ENCODE measurements at regions not wholly inside any gene's neighbourhood (a gene's known extent, or its start where the extent isn't known, plus 50 kb on each side); places are given as distances from the start of the nearest gene placed in this dataset.

DNA sequence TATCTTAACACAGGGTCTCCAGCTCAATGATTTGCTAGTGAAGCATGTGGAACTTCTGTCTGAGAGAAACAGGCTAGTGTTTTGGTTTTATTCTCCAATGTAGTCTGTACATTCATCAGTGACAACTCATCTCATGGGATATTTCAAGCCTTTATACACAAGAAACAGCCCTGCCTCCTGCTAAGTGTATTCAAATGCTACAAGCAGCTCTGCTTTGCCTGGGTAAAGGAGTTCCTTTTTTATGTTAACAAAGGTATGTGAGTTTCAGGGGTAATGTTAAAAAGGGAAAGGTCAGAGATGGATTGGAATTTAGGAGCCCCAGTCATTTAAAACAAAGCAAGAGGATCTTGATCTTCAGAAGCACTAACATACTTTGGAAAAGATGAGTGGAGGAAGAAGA, 498.7 kb downstream of the ISL1 start:
- H3K9me2 ChIP-seq (ENCODE audit: insufficient read depth), result no peaks in the 10 kb centered on the region; the same call in 1 of the 2 replicates
- no peaks in the 10 kb centered on the region for H3F3A ChIP-seq (ENCODE audit: insufficient read depth, low read depth)
- H3K4me1 ChIP-seq (replicated peaks; ENCODE audit: insufficient read depth), result no peaks in the 10 kb centered on the region
- intact Hi-C loops (cut with micrococcal nuclease; ENCODE audit: unreplicated experiment), result no loop called here
- H3K27me3 ChIP-seq (ENCODE audit: insufficient read depth, low read depth), result no peaks in the 10 kb centered on the region
- TF ChIP-seq EZH2 (IDR thresholded peaks at IDR 0.05; ENCODE audit: low read depth), result no peak
- TF ChIP-seq, protein P1, sequence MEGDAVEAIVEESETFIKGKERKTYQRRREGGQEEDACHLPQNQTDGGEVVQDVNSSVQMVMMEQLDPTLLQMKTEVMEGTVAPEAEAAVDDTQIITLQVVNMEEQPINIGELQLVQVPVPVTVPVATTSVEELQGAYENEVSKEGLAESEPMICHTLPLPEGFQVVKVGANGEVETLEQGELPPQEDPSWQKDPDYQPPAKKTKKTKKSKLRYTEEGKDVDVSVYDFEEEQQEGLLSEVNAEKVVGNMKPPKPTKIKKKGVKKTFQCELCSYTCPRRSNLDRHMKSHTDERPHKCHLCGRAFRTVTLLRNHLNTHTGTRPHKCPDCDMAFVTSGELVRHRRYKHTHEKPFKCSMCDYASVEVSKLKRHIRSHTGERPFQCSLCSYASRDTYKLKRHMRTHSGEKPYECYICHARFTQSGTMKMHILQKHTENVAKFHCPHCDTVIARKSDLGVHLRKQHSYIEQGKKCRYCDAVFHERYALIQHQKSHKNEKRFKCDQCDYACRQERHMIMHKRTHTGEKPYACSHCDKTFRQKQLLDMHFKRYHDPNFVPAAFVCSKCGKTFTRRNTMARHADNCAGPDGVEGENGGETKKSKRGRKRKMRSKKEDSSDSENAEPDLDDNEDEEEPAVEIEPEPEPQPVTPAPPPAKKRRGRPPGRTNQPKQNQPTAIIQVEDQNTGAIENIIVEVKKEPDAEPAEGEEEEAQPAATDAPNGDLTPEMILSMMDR (conservative IDR thresholded peaks at IDR 0.05), result no peak
- ChIA-PET CTCF (no interaction called here), POLR2A (ENCODE audit: unreplicated experiment) (no interaction called here)
- no peak for DNase-seq
- H3K36me3 ChIP-seq (ENCODE audit: low read depth), result no peaks in the 10 kb centered on the region
- no peaks in the 10 kb centered on the region for H3K79me2 ChIP-seq (ENCODE audit: low read depth)
- H3K4me2 ChIP-seq, result no peak overlapping the region
- no peak overlapping the region for H2AFZ ChIP-seq
- H3K9me3 ChIP-seq (ENCODE audit: insufficient read depth, low read depth), result no peaks in the 10 kb centered on the region
- no TSS peak for BruUV-seq (replicated peaks)
- H4K20me1 ChIP-seq (ENCODE audit: insufficient read depth), result no peaks in the 10 kb centered on the region
- no peak overlapping the region for H3K4me3 ChIP-seq
- H3K27ac ChIP-seq, result no peak overlapping the region

DNA sequence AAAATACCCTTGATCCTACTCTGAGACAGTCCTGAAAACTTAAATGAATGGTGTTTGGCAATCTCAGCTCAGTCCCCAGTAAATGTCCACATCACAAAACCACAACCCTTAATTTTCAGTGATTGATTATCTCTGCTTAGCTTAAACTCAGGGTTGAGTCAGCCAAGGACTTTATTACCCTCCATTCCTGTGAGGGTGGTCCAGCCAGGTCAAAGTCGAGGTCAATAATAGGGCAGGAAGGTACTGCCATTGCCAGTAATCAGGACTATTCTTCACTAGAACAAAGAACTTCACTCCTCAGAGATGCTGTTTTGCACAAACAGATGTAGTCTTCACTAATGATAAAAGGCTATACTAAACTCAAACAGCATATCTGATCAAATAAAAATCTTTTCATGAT, 499.4 kb downstream of the ISL1 start:
- Histone ChIP-seq H4K20me1 (ENCODE audit: insufficient read depth) (no peaks in the 10 kb centered on the region), H3K36me3 (ENCODE audit: low read depth) (no peaks in the 10 kb centered on the region), H2AFZ (no peak overlapping the region), H3K4me2 (no peak overlapping the region), H3K4me1 (replicated peaks; ENCODE audit: insufficient read depth) (no peaks in the 10 kb centered on the region), H3K4me3 (no peak overlapping the region), H3K27me3 (ENCODE audit: insufficient read depth, low read depth) (no peaks in the 10 kb centered on the region), H3K27ac (no peak overlapping the region), H3K9me3 (ENCODE audit: insufficient read depth, low read depth) (no peaks in the 10 kb centered on the region), H3F3A (ENCODE audit: insufficient read depth, low read depth) (no peaks in the 10 kb centered on the region), H3K79me2 (ENCODE audit: low read depth) (no peaks in the 10 kb centered on the region), H3K9me2 (ENCODE audit: insufficient read depth) (no peaks in the 10 kb centered on the region)
- ChIA-PET CTCF (no interaction called here), POLR2A (ENCODE audit: unreplicated experiment) (no interaction called here)
- TF ChIP-seq, protein P1 (conservative IDR thresholded peaks at IDR 0.05), result no peak
- TF ChIP-seq EZH2 (IDR thresholded peaks at IDR 0.05; ENCODE audit: low read depth), result no peak
- intact Hi-C loops (cut with micrococcal nuclease; ENCODE audit: unreplicated experiment), result no loop called here
- BruUV-seq (replicated peaks), result no TSS peak
- DNase-seq, result no peak

DNA sequence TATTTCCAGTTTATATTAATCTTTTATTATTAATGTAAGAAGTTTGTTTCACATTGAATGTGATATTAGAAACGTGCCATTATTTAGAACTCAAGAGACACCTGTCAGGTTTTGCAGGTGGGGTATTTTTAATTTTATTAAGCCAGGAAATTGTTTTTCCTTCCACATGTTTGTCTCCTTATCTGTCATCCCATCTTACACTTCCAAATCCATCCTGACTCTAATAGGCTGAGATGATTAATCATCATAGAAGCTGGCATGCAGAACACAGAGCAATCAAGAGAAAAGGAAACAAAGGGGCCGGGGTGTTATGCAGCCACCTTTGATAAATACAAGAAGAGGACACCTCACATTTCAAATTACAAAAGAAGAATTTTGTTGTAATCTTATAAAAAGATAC, 506.5 kb downstream of the ISL1 start:
- Histone ChIP-seq H3K27me3 (ENCODE audit: insufficient read depth, low read depth) (no peaks in the 10 kb centered on the region), H3K27ac (no peak overlapping the region), H3K79me2 (ENCODE audit: low read depth) (no peaks in the 10 kb centered on the region), H3K36me3 (ENCODE audit: low read depth) (no peaks in the 10 kb centered on the region), H3K9me3 (ENCODE audit: insufficient read depth, low read depth) (no peaks in the 10 kb centered on the region), H3K4me2 (no peak overlapping the region), H3K4me3 (no peak overlapping the region), H2AFZ (no peak overlapping the region), H3K4me1 (replicated peaks; ENCODE audit: insufficient read depth) (no peaks in the 10 kb centered on the region), H4K20me1 (ENCODE audit: insufficient read depth) (no peaks in the 10 kb centered on the region), H3K9me2 (ENCODE audit: insufficient read depth) (no peaks in the 10 kb centered on the region), H3F3A (ENCODE audit: insufficient read depth, low read depth) (no peaks in the 10 kb centered on the region)
- no peak for DNase-seq
- ChIA-PET CTCF (no interaction called here), POLR2A (ENCODE audit: unreplicated experiment) (no interaction called here)
- intact Hi-C loops (cut with micrococcal nuclease; ENCODE audit: unreplicated experiment), result no loop called here
- BruUV-seq (replicated peaks), result no TSS peak
- no peak for TF ChIP-seq EZH2 (IDR thresholded peaks at IDR 0.05; ENCODE audit: low read depth)
- TF ChIP-seq, protein P1 (conservative IDR thresholded peaks at IDR 0.05), result no peak

Data from PC-9 (cell line).